PC-3 (cell line): ENCODE measurements at regions not wholly inside any gene's neighbourhood (a gene's known extent, or its start where the extent isn't known, plus 50 kb on each side); places are given as distances from the start of the nearest gene placed in this dataset.

ENCODE experiments used
- ATAC-seq: fragments of 200-7000 bp; cut with Tn5 transposase; 2 replicates; pipeline ENCODE4 v1.9.1; 2020; ENCODE audit warnings: mild to moderate bottlenecking, moderate library complexity
- BruUV-seq: library from RNA; stranded (reverse); fragments of 400-500 nt; replicated peaks from 2 replicates; lab custom pipeline; 2021; lab: Mats Ljungman, UMichigan
- CTCF ChIA-PET: fragments of 300-600 bp; sonication (Branson Sonifier 250); formaldehyde crosslinking; loops from one replicate; lab custom pipeline; 2022; ENCODE audit warnings: antibody characterized with exemption; lab: Charles Lee
- POLR2A ChIA-PET: fragments of 300-600 bp; sonication (Branson Sonifier 250); formaldehyde crosslinking; loops from one replicate; lab custom pipeline; 2022; ENCODE audit warnings: antibody characterized with exemption; ENCODE audit not compliant: unreplicated experiment; lab: Charles Lee
- DNase-seq: peaks from one replicate; pipeline ENCODE4 v3.0.0-alpha.2; 2015
- H2AFZ ChIP-seq: fragments of 300-600 bp; sonication (generic); 2 replicates; pipeline ENCODE4 v1.6.0; 2016; ENCODE audit warnings: antibody characterized with exemption, low read length
- H3F3A ChIP-seq: fragments of 300-600 bp; sonication (generic); one replicate; pipeline ENCODE4 v1.6.0; 2017; ENCODE audit warnings: antibody characterized with exemption, low read length, control low read depth, mild to moderate bottlenecking; ENCODE audit not compliant: unreplicated experiment
- H3K27ac ChIP-seq: fragments of 300-600 bp; sonication (generic); 2 replicates; pipeline ENCODE4 v1.5.1; 2016; ENCODE audit warnings: mild to moderate bottlenecking, low read length
- H3K27me3 ChIP-seq: fragments of 300-600 bp; sonication (generic); 2 replicates; pipeline ENCODE4 v1.6.1; 2016; ENCODE audit warnings: low read length, mixed read lengths
- H3K36me3 ChIP-seq: fragments of 300-600 bp; sonication (generic); 2 replicates; pipeline ENCODE4 v1.6.1; 2016; ENCODE audit warnings: low read depth, mixed run types, low read length, mixed read lengths
- H3K4me1 ChIP-seq: fragments of 300-600 bp; sonication (generic); 2 replicates; pipeline ENCODE4 v1.5.1; 2016; ENCODE audit warnings: low read length; ENCODE audit not compliant: insufficient read depth
- H3K4me2 ChIP-seq: fragments of 300-600 bp; sonication (generic); 2 replicates; pipeline ENCODE4 v1.6.0; 2016; ENCODE audit warnings: low read length
- H3K4me3 ChIP-seq: fragments of 300-600 bp; sonication (generic); 2 replicates; pipeline ENCODE4 v1.5.1; 2016; ENCODE audit warnings: mild to moderate bottlenecking, low read length, mixed read lengths
- H3K79me2 ChIP-seq: fragments of 300-600 bp; sonication (generic); 2 replicates; pipeline ENCODE4 v1.6.1; 2017; ENCODE audit warnings: low read length, mixed read lengths
- H3K9ac ChIP-seq: fragments of 300-600 bp; sonication (generic); 2 replicates; pipeline ENCODE4 v1.6.0; 2016; ENCODE audit warnings: mild to moderate bottlenecking, low read length
- H3K9me2 ChIP-seq: fragments of 300-600 bp; sonication (generic); replicated peaks from 2 replicates; pipeline ENCODE4 v1.6.1; 2016; ENCODE audit warnings: mixed run types, low read length, mixed read lengths
- H3K9me3 ChIP-seq: fragments of 300-600 bp; sonication (generic); 2 replicates; pipeline ENCODE4 v1.6.1; 2016; ENCODE audit warnings: low read length, mixed read lengths
- H4K20me1 ChIP-seq: fragments of 300-600 bp; sonication (generic); 2 replicates; pipeline ENCODE4 v1.6.1; 2016; ENCODE audit warnings: low read length, mixed read lengths
- CTCF ChIP-seq: fragments of 300-600 bp; sonication (generic); conservative IDR thresholded peaks from 2 replicates; pipeline ENCODE4 v1.5.1; 2017; ENCODE audit warnings: antibody characterized with exemption, low read depth, mild to moderate bottlenecking, low read length
- EZH2 ChIP-seq: fragments of 300-600 bp; sonication (generic); IDR thresholded peaks from one replicate; pipeline ENCODE4 v1.6.1; 2017; ENCODE audit warnings: antibody characterized with exemption, mild to moderate bottlenecking, low read length; ENCODE audit not compliant: unreplicated experiment
- EZH2phosphoT487 ChIP-seq: fragments of 300-600 bp; sonication (generic); IDR thresholded peaks from 2 replicates; pipeline ENCODE4 v1.6.1; 2018; ENCODE audit warnings: mild to moderate bottlenecking, antibody characterized with exemption, low read length, borderline replicate concordance
- intact Hi-C: fragments of 100-400 bp; cut with micrococcal nuclease; formaldehyde crosslinking; loops from 2 replicates; pipeline ENCODE4 v1.9.0; 2023

DNA sequence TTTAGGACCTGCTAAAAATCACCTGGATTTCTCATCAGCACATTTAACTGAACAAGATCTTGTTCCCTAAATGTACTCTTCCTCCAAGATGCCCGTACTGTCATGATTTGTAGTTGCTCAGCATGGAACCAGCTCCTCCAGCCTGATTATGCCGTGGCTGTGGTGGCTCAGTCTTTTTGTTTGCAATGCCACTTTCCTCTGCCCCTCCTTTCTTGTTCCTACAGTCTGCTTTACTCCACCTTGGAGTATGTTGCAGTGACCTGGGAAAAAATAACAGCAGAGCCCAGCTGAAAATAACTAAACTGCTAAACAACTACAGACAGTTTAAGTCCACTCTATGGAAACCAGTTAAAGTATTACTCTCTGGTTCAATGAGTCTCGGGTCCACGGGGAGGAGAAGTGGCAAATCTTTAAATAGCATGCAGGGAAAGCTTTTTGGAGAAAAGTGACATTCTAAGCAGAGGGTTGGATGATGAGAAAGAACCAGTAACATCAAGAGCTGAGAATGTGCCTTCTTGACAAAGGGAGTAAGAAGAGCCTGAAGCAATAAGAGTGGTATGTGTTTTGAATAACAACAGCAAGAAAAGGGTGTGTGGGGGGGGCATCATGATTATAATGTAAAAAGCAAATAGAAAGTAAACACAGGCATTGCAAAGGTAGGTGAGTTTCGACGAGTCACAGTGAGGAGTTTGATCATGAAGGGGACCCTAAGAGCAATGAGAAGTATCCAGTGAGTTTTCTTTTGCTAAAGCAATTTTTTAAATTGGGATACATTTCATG is 225.7 kb downstream of the TMX3 start:
- no peaks in the 10 kb centered on the region for H3K9me2 ChIP-seq
- intact Hi-C loops: no loop called here
- H3K4me2 ChIP-seq: no peak overlapping the region
- H2AFZ ChIP-seq: peak overlapping the region; percentile 60
- H3K4me1 ChIP-seq: peaks cover 9% of the 10 kb centered on the region
- H3K36me3 ChIP-seq: no peaks in the 10 kb centered on the region
- no TSS peak for BruUV-seq
- H3K9ac ChIP-seq: no peak overlapping the region
- H3K9me3 ChIP-seq: no peaks in the 10 kb centered on the region
- H3K4me3 ChIP-seq: no peak overlapping the region
- no peaks in the 10 kb centered on the region for H3K79me2 ChIP-seq
- DNase-seq (peak; percentile 9), ATAC-seq (no peak; the same call in 1 of the 2 replicates)
- no peaks in the 10 kb centered on the region for H3F3A ChIP-seq
- H4K20me1 ChIP-seq: no peaks in the 10 kb centered on the region
- CTCF ChIA-PET: interaction anchor here (0.6 kb wide), 1 partner anchor 31 kb away, joined by 3 read pairs; no protein-coding TSS in a partner anchor
- H3K27me3 ChIP-seq: no peaks in the 10 kb centered on the region
- no peak overlapping the region for H3K27ac ChIP-seq
- POLR2A ChIA-PET: interaction anchor here (0.7 kb wide), 1 partner anchor 699 kb away, joined by 28 read pairs; no protein-coding TSS in a partner anchor
- TF ChIP-seq EZH2: no peak
- TF ChIP-seq CTCF: no peak
- TF ChIP-seq EZH2phosphoT487: no peak

DNA sequence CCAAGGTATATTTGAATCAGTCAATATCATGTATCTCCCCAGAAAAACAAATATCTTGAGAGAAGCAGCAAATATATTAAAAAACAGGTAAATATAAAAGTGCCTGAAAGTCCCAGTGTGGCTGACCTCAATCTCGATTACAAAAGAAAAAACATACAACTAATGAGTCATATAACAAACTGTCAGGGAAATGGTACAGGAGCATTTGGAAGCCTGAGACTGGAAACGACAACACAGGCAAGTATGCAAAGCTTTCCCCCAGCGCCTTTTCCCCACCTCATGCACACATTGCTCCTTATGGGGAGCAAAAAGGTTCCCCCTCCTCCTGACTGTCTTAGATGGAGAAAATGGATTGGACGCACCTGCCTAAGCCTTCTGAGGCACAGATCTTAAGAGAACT is 230.7 kb downstream of the TMX3 start:
- DNase-seq (peak; percentile 63), ATAC-seq (peak; percentile 99)
- Histone ChIP-seq H3K9me3 (no peaks in the 10 kb centered on the region), H3K79me2 (no peaks in the 10 kb centered on the region), H4K20me1 (no peaks in the 10 kb centered on the region), H2AFZ (peak overlapping the region; percentile 61), H3K9me2 (no peaks in the 10 kb centered on the region), H3F3A (no peaks in the 10 kb centered on the region), H3K4me3 (no peak overlapping the region), H3K36me3 (no peaks in the 10 kb centered on the region), H3K4me1 (peaks cover 15% of the 10 kb centered on the region), H3K9ac (no peak overlapping the region), H3K4me2 (peak overlapping the region; percentile 73), H3K27me3 (no peaks in the 10 kb centered on the region), H3K27ac (no peak overlapping the region)
- TF ChIP-seq EZH2: no peak
- POLR2A ChIA-PET: no interaction called here
- CTCF ChIA-PET: no interaction called here
- BruUV-seq: no TSS peak
- intact Hi-C loops: no loop called here

DNA sequence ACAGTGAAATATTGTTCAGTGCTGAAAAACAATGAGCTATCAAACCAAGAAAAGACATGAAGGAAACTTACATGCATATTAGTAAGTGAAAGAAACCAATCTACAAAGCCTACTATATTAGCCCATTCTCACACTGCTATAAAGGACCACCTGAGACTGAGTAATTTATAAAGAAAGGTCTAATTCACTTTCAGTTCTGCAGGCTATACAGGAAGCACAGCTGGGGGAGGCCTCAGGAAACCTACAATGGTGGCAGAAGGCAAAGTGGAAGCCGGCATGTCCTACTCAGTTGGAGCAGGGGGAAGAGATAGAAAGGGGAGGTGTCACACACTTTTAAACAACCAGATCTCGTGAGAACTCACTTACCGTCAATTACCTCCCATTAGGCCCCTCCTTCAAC is 232.1 kb downstream of the TMX3 start:
- no peak for TF ChIP-seq EZH2
- Histone ChIP-seq H3K27me3 (no peaks in the 10 kb centered on the region), H3K36me3 (no peaks in the 10 kb centered on the region), H3K79me2 (no peaks in the 10 kb centered on the region), H4K20me1 (no peaks in the 10 kb centered on the region), H3K9me3 (no peaks in the 10 kb centered on the region), H3K4me2 (no peak overlapping the region), H3K9me2 (no peaks in the 10 kb centered on the region), H3K4me3 (no peak overlapping the region), H3K4me1 (peaks cover 11% of the 10 kb centered on the region), H3K27ac (no peak overlapping the region), H2AFZ (no peak overlapping the region), H3K9ac (no peak overlapping the region), H3F3A (no peaks in the 10 kb centered on the region)
- no TSS peak for BruUV-seq
- ChIA-PET CTCF (no interaction called here), POLR2A (no interaction called here)
- DNase-seq (no peak), ATAC-seq (no peak)
- intact Hi-C loops: no loop called here
